GM19395 (cell line): ENCODE measurements at regions not wholly inside any gene's neighbourhood (a gene's known extent, or its start where the extent isn't known, plus 50 kb on each side); places are given as distances from the start of the nearest gene placed in this dataset.
"Not testable (repeated sequence)": the region's sequence is repeated elsewhere in the genome, so short reads cannot be mapped to it uniquely, and the experiment has no call there.

ENCODE experiments used
- ATAC-seq: cut with Tn5 transposase; IDR thresholded peaks from one replicate; pipeline ENCODE4 v1.9.1; 2021; ENCODE audit warnings: mild to moderate bottlenecking, moderate library complexity; ENCODE audit not compliant: unreplicated experiment

DNA sequence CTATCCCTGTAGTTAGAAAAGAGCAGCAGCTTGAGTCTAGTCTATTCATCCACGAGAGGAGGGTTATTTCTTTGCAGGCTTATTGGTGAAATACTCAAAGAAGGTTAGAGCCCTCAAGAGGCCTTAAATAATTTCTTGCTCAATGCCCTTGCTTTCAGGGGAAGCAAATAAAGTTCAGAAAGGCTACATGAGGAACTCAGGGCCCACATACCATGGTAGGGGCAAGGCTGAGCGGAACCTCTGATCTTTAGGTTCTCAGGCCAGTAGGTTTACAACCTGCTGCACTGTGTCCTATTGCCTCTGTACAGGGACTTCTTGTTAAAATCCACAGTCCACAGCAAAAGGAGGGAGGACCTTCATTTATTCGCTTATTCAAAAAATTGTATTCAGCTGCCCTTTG is 101.7 kb downstream of the ADAMTS15 start:
- no peak for ATAC-seq

DNA sequence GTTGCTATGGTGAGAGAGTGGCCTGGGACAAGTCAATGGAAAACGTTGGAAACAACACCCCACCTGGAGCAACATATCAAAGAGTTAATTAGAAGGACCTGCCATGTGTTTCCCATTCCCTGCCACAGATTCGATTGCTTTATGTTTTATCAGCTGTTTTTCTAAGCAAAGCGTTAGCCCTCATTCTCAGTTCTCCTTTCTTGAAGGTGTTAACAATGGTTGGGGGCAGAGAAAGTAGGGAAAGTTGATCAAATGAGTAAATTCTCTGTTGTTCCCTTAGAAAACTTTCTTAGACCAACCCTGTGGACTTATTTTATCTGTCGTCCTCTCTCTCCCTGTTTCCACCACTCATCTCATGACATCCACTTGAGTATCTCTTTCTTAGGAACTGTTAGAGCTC is 102.5 kb downstream of the ADAMTS15 start:
- no peak for ATAC-seq

- no peak for ATAC-seq
Measured at GRCh38 chr11:130551388-130551787, 102.9 kb downstream of the ADAMTS15 start.

DNA sequence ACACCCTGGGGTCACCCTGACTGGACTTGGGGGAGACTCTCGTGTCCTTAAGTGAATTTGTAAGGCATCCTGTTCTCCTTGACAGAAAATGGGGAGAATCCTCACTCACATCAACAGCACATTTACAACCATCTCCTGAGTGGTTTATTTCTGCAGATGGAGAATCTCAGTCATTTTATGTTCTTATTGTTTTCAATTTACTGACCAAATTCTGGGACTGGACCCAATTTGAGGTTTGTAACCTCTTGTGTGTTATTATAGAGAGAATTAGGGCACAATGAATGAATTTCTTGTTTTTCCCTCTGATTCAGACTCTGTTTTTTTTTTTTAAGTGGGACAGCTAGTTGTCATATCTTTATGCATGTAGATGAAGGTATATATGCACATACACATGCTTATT is 104.9 kb downstream of the ADAMTS15 start:
- ATAC-seq, result no peak

- no peak for ATAC-seq
Measured at GRCh38 chr11:130554241-130555055, 106.0 kb downstream of the ADAMTS15 start.

DNA sequence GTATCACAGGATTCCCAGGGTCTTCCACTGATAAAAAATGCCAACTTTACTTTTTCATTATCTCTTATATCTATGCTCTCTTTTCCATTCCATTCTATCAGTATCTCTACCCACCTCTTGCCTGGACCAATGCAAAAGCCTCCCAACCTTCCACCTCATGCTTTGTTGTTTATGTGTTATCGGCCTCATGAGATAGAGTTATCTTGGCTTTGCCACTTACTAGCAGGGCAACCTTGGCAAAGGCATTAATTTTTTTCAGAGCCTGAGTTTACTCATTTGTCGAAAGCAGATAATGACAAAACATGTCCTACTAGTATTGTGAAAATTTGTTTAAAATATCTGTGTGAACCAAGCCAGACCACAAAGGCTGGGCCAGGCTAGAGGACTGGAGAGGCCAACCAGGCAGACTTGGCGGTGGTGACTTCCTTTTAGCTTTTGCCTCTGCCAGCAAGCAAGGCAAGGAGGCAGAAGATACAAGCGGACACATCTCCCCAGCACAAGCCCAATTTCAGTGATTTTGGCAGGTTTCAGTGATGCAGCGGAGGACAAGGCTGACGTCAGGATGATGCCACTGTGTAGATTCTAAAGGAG is 106.9 kb downstream of the ADAMTS15 start:
- ATAC-seq, result no peak

- ATAC-seq, result no peak
Measured at GRCh38 chr11:130560000-130560780, 111.7 kb downstream of the ADAMTS15 start.

- no peak for ATAC-seq
Measured at GRCh38 chr11:130560781-130561109, 112.3 kb downstream of the ADAMTS15 start.

DNA sequence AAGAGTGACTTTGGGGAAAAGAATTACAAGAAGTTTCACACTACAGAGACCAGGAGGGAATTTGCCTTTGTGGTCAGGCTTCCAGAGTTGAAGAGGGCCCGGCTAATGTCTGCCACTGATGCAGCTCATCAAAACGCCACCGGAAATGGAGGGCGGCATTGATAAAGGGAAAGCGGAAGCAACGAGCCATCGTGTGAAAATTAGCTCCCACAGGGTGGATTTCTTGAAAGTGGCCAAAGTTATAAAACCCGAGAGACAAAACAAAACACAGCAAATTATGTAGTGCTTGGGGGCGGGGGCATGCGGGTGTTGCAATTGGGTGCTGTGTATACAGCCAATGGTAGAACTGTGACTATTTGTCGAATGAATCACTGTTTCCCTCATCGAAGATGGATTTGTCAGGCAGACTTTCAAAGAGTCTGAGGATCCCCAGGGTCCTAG is 113.0 kb downstream of the ADAMTS15 start:
- ATAC-seq, result no peak

DNA sequence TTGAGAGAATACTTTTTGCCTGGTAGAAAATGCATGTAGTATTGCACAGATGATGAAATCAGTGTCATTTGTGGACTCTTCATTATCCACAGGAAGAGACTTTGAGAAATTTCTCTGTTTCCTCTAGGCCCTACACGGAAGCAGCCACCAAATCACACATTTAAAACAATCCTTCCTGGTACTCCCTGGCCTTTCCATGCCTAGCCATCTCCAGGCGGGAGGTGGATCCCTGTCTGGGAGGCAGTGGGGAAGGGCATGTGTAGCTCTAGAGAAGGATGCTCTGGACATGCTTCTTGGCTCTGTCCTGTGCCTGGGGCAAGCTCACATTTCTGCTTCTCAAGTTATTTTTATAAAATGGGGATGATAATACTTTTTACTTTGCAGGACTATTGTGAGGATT is 114.1 kb downstream of the ADAMTS15 start:
- ATAC-seq, result no peak

DNA sequence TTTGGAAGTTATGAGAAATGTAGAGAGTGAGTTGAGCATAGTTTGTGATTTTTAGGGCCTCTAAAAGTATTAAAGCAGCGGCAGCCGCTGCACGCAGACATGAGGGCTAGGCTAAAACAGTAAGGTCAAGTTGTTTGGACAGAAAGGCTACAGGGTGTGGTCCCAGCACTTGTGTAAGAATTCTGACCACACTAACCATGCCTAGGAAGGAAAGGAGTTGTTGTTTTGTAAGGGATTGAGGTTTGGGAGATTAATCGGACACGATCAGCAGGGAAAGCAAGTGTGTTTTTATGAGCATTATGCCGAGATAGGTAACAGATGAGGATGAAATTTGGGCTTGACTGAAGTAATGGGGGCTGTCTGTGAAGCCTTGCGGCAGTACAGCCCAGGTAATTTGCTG is 117.9 kb downstream of the ADAMTS15 start:
- ATAC-seq, result not testable (repeated sequence)

GRCh38 chr11:130571519-130571918 is 123.1 kb downstream of the ADAMTS15 start:
- no peak for ATAC-seq

DNA sequence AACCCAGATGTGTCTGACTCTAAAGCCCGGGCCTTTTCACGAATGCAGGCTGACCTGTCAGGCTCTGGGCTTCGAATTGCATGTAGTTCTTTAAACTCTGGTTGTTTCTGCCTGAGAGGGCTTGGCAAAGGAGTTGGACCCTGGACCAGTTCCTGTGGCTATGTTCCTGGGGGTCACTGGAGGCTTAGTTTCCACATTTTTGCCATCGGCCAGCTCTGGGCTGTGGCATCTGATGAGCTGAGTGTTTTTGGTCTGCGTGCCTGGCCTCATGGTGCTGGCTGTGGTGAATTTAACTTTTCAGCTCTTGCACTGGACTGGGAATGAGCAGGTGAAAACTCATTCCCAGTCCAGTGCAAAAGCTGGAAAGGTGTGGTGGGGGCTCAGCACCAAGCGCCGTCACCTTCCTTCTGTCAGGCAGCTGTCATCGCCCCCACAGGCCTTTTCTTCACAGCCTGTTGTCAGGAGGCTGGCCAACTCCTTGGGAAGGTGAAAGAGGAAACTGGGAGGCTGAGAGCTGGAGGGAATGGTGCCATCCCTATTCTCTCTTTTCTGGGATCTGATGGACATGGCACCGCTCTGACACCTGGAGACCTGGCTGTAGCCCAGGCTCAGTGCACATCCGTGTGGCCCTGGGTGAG is 123.6 kb downstream of the ADAMTS15 start:
- ATAC-seq, result no peak

- ATAC-seq, result no peak
Measured at GRCh38 chr11:130573767-130574166, 125.3 kb downstream of the ADAMTS15 start.

GRCh38 chr11:130574740-130575139 is 126.3 kb downstream of the ADAMTS15 start:
- no peak for ATAC-seq

DNA sequence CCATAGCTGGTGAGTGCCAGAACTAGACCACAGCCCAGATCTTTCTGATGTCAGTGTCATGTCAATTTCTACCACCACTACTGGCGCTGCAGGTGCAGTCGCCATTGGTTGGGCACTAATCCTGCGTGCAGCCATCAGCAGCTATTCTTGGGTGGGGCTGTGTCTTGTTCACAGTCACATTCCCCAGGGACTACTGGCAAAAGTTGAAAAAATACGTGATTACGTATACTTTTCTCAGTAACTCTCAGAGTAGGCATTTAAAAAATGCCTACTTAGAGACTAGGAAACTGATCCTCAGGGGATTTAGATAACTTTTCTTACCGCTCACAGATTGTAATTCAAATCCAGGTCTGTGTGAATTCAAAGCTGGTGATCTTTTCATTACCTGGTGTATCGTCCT is 127.7 kb downstream of the ADAMTS15 start:
- ATAC-seq, result no peak

GRCh38 chr11:130578738-130579368 is 130.4 kb downstream of the ADAMTS15 start:
- ATAC-seq, result no peak

DNA sequence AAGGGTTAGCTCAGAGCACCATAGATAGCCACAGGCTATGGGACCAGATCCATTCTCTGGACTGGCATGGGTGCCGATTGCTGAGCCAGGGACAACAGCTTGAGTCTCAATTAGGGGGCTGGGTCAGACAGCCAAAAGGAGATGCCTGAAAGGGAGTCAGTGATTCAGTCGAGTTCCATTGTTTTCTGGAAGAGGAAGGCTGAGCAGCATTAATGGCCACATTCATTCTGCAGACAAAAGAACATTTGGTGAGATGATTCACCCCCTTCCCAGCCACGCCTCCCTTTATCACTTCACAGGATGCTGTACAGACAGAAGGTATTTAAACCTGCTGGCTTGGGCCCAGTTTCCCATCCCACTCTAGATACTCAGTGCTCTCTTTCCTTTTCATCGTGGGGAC is 131.9 kb downstream of the ADAMTS15 start:
- ATAC-seq, result no peak

- ATAC-seq, result no peak
Measured at GRCh38 chr11:130580891-130581492, 132.5 kb downstream of the ADAMTS15 start.

- no peak for ATAC-seq
Measured at GRCh38 chr11:130581646-130582045, 133.2 kb downstream of the ADAMTS15 start.

GRCh38 chr11:130582176-130582575 is 133.7 kb downstream of the ADAMTS15 start:
- ATAC-seq, result no peak
